Thoracic aorta (tissue), 2 donors: ENCODE measurements at regions not wholly inside any gene's neighbourhood (a gene's known extent, or its start where the extent isn't known, plus 50 kb on each side); places are given as distances from the start of the nearest gene placed in this dataset.

Source experiments
- ATAC-seq: fragments of 150-250 bp; one replicate; pipeline ENCODE4 v1.8.0; 2017; ENCODE audit warnings: low read depth; ENCODE audit not compliant: insufficient number of reproducible peaks, low FRiP score
- DNase-seq: peaks from one replicate; pipeline ENCODE4 v3.0.0-alpha.2; 2020; ENCODE audit warnings: low spot score
- H3K27ac ChIP-seq, 2 donors: fragments of 200-600 bp; sonication (generic); 1 replicate in 1 of 2; 2 replicates in 1 of 2; pipeline ENCODE4 v1.5.1; 2016; ENCODE audit warnings: mild to moderate bottlenecking in 2 of 2, moderate library complexity in 2 of 2
- H3K27me3 ChIP-seq: fragments of 200-600 bp; sonication (generic); replicated peaks from 2 replicates; pipeline ENCODE4 v1.6.0; 2016; ENCODE audit warnings: mild to moderate bottlenecking; ENCODE audit not compliant: insufficient read depth
- H3K36me3 ChIP-seq: fragments of 200-600 bp; sonication (generic); one replicate; pipeline ENCODE4 v1.5.1; 2016
- H3K4me1 ChIP-seq, 2 donors: fragments of 200-600 bp; sonication (generic); 1 replicate in 1 of 2; 2 replicates in 1 of 2; pipeline versions ENCODE4 v1.5.1 to v1.6.0; 2016; ENCODE audit warnings: low read depth in 2 of 2, mild to moderate bottlenecking in 1 of 2; ENCODE audit not compliant: control insufficient read depth in 1 of 2
- H3K4me3 ChIP-seq: fragments of 200-600 bp; sonication (generic); 2 replicates; pipeline ENCODE4 v1.5.1; 2016; ENCODE audit warnings: mild to moderate bottlenecking
- H3K9me3 ChIP-seq: fragments of 200-600 bp; sonication (generic); 2 replicates; pipeline ENCODE4 v1.5.1; 2016
- CTCF ChIP-seq: fragments of 200-600 bp; sonication (generic); IDR thresholded peaks from one replicate; pipeline ENCODE4 v1.5.1; 2019; ENCODE audit warnings: antibody characterized with exemption

GRCh38 chr7:155162422-155162821, 92.3 kb downstream of the HTR5A start:
- no peak overlapping the region for H3K27ac ChIP-seq
- TF ChIP-seq CTCF = no peak
- no peak overlapping the region for H3K4me3 ChIP-seq
- no peaks in the 10 kb centered on the region for H3K36me3 ChIP-seq
- H3K9me3 ChIP-seq = no peaks in the 10 kb centered on the region
- DNase-seq (no peak), ATAC-seq (no peak)
- no peaks in the 10 kb centered on the region for H3K4me1 ChIP-seq
- no peaks in the 10 kb centered on the region for H3K27me3 ChIP-seq

- Histone ChIP-seq H3K9me3 (no peaks in the 10 kb centered on the region), H3K27me3 (no peaks in the 10 kb centered on the region), H3K36me3 (no peaks in the 10 kb centered on the region), H3K4me3 (no peak overlapping the region), H3K27ac (no peak overlapping the region), H3K4me1 (no peaks in the 10 kb centered on the region)
- TF ChIP-seq CTCF = no peak
- DNase-seq = no peak
- no peak for ATAC-seq
Measured at GRCh38 chr7:155163696-155164095, 93.6 kb downstream of the HTR5A start.

- no peaks in the 10 kb centered on the region for H3K9me3 ChIP-seq
- H3K27me3 ChIP-seq = no peaks in the 10 kb centered on the region
- H3K27ac ChIP-seq = no peak overlapping the region
- H3K36me3 ChIP-seq = no peaks in the 10 kb centered on the region
- H3K4me1 ChIP-seq = no peaks in the 10 kb centered on the region
- H3K4me3 ChIP-seq = no peak overlapping the region
- ATAC-seq (no peak), DNase-seq (no peak)
- no peak for TF ChIP-seq CTCF
Measured at GRCh38 chr7:155164316-155164715, 94.2 kb downstream of the HTR5A start.

- no peak overlapping the region for H3K4me3 ChIP-seq
- ATAC-seq (no peak), DNase-seq (no peak)
- no peak for TF ChIP-seq CTCF
- no peaks in the 10 kb centered on the region for H3K27me3 ChIP-seq
- no peaks in the 10 kb centered on the region for H3K4me1 ChIP-seq
- no peaks in the 10 kb centered on the region for H3K36me3 ChIP-seq
- no peaks in the 10 kb centered on the region for H3K9me3 ChIP-seq
- H3K27ac ChIP-seq = no peak overlapping the region
Measured at GRCh38 chr7:155166108-155166507, 96.0 kb downstream of the HTR5A start.

- no peaks in the 10 kb centered on the region for H3K9me3 ChIP-seq
- no peaks in the 10 kb centered on the region for H3K27me3 ChIP-seq
- H3K27ac ChIP-seq = no peak overlapping the region
- no peak for ATAC-seq
- DNase-seq = no peak
- TF ChIP-seq CTCF = no peak
- no peaks in the 10 kb centered on the region for H3K4me1 ChIP-seq
- no peaks in the 10 kb centered on the region for H3K36me3 ChIP-seq
- H3K4me3 ChIP-seq = no peak overlapping the region
Measured at GRCh38 chr7:155166673-155167370, 96.7 kb downstream of the HTR5A start.
